HG02571 (cell line): ENCODE measurements at regions not wholly inside any gene's neighbourhood (a gene's known extent, or its start where the extent isn't known, plus 50 kb on each side); places are given as distances from the start of the nearest gene placed in this dataset.
A peak's percentile ranks its signal among the peaks of the same experiment; 100 is the strongest.
"Not testable (repeated sequence)": the region's sequence is repeated elsewhere in the genome, so short reads cannot be mapped to it uniquely, and the experiment has no call there.

Experiments
- ATAC-seq: cut with Tn5 transposase; IDR thresholded peaks from one replicate; pipeline ENCODE4 v1.9.1; 2021; ENCODE audit warnings: mild to moderate bottlenecking, moderate library complexity; ENCODE audit not compliant: unreplicated experiment

- peak; percentile 87 for ATAC-seq
Measured at GRCh38 chr5:163695830-163696578, 190.6 kb downstream of the MAT2B start.

- no peak for ATAC-seq
Measured at GRCh38 chr5:163696579-163696887, 191.1 kb downstream of the MAT2B start.

GRCh38 chr5:163706053-163706771 lies 200.8 kb downstream of the MAT2B start:
- no peak for ATAC-seq

- ATAC-seq = no peak
Measured at GRCh38 chr5:163712011-163712410, 206.6 kb downstream of the MAT2B start.

- no peak for ATAC-seq
Measured at GRCh38 chr5:163718272-163718671, 212.9 kb downstream of the MAT2B start.

GRCh38 chr5:163724305-163724704 lies 218.9 kb downstream of the MAT2B start:
- no peak for ATAC-seq

GRCh38 chr5:163727028-163727427 lies 221.6 kb downstream of the MAT2B start:
- ATAC-seq = peak; percentile 81

- no peak for ATAC-seq
Measured at GRCh38 chr5:163730206-163730756, 224.9 kb downstream of the MAT2B start.

- no peak for ATAC-seq
Measured at GRCh38 chr5:163731256-163731655, 225.8 kb downstream of the MAT2B start.

- no peak for ATAC-seq
Measured at GRCh38 chr5:163735069-163735468, 229.7 kb downstream of the MAT2B start.

GRCh38 chr5:163747586-163747985 lies 242.2 kb downstream of the MAT2B start:
- ATAC-seq = no peak

GRCh38 chr5:163748934-163749333 lies 243.5 kb downstream of the MAT2B start:
- ATAC-seq = no peak

GRCh38 chr5:163750415-163750814 lies 245.0 kb downstream of the MAT2B start:
- not testable (repeated sequence) for ATAC-seq

GRCh38 chr5:163755505-163755904 lies 250.1 kb downstream of the MAT2B start:
- ATAC-seq = no peak

- no peak for ATAC-seq
Measured at GRCh38 chr5:163756170-163756569, 250.8 kb downstream of the MAT2B start.

- ATAC-seq = no peak
Measured at GRCh38 chr5:163757344-163757743, 251.9 kb downstream of the MAT2B start.

GRCh38 chr5:163758283-163758711 lies 252.9 kb downstream of the MAT2B start:
- no peak for ATAC-seq

- no peak for ATAC-seq
Measured at GRCh38 chr5:163759000-163759704, 253.7 kb downstream of the MAT2B start.

- ATAC-seq = no peak
Measured at GRCh38 chr5:163760498-163760897, 255.1 kb downstream of the MAT2B start.

GRCh38 chr5:163766936-163767670 lies 261.7 kb downstream of the MAT2B start:
- no peak for ATAC-seq

GRCh38 chr5:163770625-163771024 lies 265.2 kb downstream of the MAT2B start:
- ATAC-seq = no peak
